Upper lobe of right lung (tissue), 1 donor: ENCODE measurements at regions not wholly inside any gene's neighbourhood (a gene's known extent, or its start where the extent isn't known, plus 50 kb on each side); places are given as distances from the start of the nearest gene placed in this dataset.
"Not testable (repeated sequence)": the region's sequence is repeated elsewhere in the genome, so short reads cannot be mapped to it uniquely, and the experiment has no call there.

Source experiments
- ATAC-seq: fragments of 200-7000 bp; cut with Tn5 transposase; one replicate; pipeline ENCODE4 v1.9.1; 2020; ENCODE audit warnings: mild to moderate bottlenecking, moderate library complexity
- DNase-seq: peaks from one replicate; pipeline ENCODE4 v3.0.0-alpha.2; 2020
- H3K27ac ChIP-seq: fragments of 200-600 bp; one replicate; pipeline ENCODE4 v1.8.0; 2022
- H3K27me3 ChIP-seq: fragments of 200-600 bp; one replicate; pipeline ENCODE4 v1.8.0; 2022; ENCODE audit warnings: mild to moderate bottlenecking
- H3K36me3 ChIP-seq: fragments of 200-600 bp; one replicate; pipeline ENCODE4 v1.8.0; 2022
- H3K4me1 ChIP-seq: fragments of 200-600 bp; one replicate; pipeline ENCODE4 v1.8.0; 2022
- H3K4me3 ChIP-seq: fragments of 200-600 bp; one replicate; pipeline ENCODE4 v1.8.0; 2022; ENCODE audit warnings: mild to moderate bottlenecking
- H3K9me3 ChIP-seq: fragments of 200-600 bp; one replicate; pipeline ENCODE4 v1.8.0; 2022
- CTCF ChIP-seq: fragments of 200-600 bp; IDR thresholded peaks from one replicate; pipeline ENCODE4 v1.8.0; 2022; ENCODE audit warnings: antibody characterized with exemption
- intact Hi-C: fragments of 100-400 bp; cut with DNase I; formaldehyde crosslinking; loops from one replicate; pipeline ENCODE4 v1.11.0; 2022
- donor health status: DM: no; HTN: yes; CAD: no; lungs with severe emphysema.

GRCh38 chr6:27743787-27744186 is 168.4 kb downstream of the OR2B2 start:
- Histone ChIP-seq H3K4me3 (no peak overlapping the region), H3K4me1 (no peaks in the 10 kb centered on the region), H3K27me3 (peaks cover 54% of the 10 kb centered on the region), H3K27ac (no peak overlapping the region), H3K9me3 (no peaks in the 10 kb centered on the region), H3K36me3 (no peaks in the 10 kb centered on the region)
- intact Hi-C loops, result no loop called here
- ATAC-seq (no peak), DNase-seq (no peak)
- no peak for TF ChIP-seq CTCF

GRCh38 chr6:27742833-27743573 is 169.2 kb downstream of the OR2B2 start:
- no peak for TF ChIP-seq CTCF
- no peak overlapping the region for H3K27ac ChIP-seq
- no peaks in the 10 kb centered on the region for H3K9me3 ChIP-seq
- peaks cover 51% of the 10 kb centered on the region for H3K27me3 ChIP-seq
- ATAC-seq (no peak), DNase-seq (no peak)
- H3K36me3 ChIP-seq, result no peaks in the 10 kb centered on the region
- no peak overlapping the region for H3K4me3 ChIP-seq
- intact Hi-C loops, result no loop called here
- no peaks in the 10 kb centered on the region for H3K4me1 ChIP-seq

GRCh38 chr6:27739902-27740301 is 172.3 kb downstream of the OR2B2 start:
- H3K9me3 ChIP-seq, DNase-seq, ATAC-seq, H3K4me3 ChIP-seq, intact Hi-C loops, H3K4me1 ChIP-seq, H3K36me3 ChIP-seq, H3K27ac ChIP-seq: not testable (repeated sequence)
- H3K27me3 ChIP-seq, result peaks cover 36% of the 10 kb centered on the region

GRCh38 chr6:27736686-27737085 is 175.5 kb downstream of the OR2B2 start:
- Histone ChIP-seq H3K9me3 (no peaks in the 10 kb centered on the region), H3K36me3 (no peaks in the 10 kb centered on the region), H3K4me1 (no peaks in the 10 kb centered on the region), H3K27me3 (peaks cover 17% of the 10 kb centered on the region), H3K27ac (no peak overlapping the region), H3K4me3 (no peak overlapping the region)
- ATAC-seq (no peak), DNase-seq (no peak)
- TF ChIP-seq CTCF, result no peak
- intact Hi-C loops, result no loop called here

- Histone ChIP-seq H3K27me3 (peaks cover 15% of the 10 kb centered on the region), H3K4me1 (no peaks in the 10 kb centered on the region), H3K36me3 (no peaks in the 10 kb centered on the region), H3K27ac (no peak overlapping the region), H3K9me3 (no peaks in the 10 kb centered on the region), H3K4me3 (no peak overlapping the region)
- DNase-seq (no peak), ATAC-seq (no peak)
- intact Hi-C loops, result no loop called here
- no peak for TF ChIP-seq CTCF
These were observed 183.8 kb downstream of the OR2B2 start for GRCh38 chr6:27728442-27728841.

- H3K36me3 ChIP-seq, result no peaks in the 10 kb centered on the region
- peaks cover 23% of the 10 kb centered on the region for H3K27me3 ChIP-seq
- DNase-seq (no peak), ATAC-seq (no peak)
- no peak overlapping the region for H3K27ac ChIP-seq
- H3K4me1 ChIP-seq, result no peaks in the 10 kb centered on the region
- H3K4me3 ChIP-seq, result no peak overlapping the region
- no peak for TF ChIP-seq CTCF
- no peaks in the 10 kb centered on the region for H3K9me3 ChIP-seq
- intact Hi-C loops, result no loop called here
These were observed 185.6 kb downstream of the OR2B2 start for GRCh38 chr6:27726619-27727023.
